OCI-LY1 (cell line): ENCODE measurements at regions not wholly inside any gene's neighbourhood (a gene's known extent, or its start where the extent isn't known, plus 50 kb on each side); places are given as distances from the start of the nearest gene placed in this dataset.

Experiments used
- H2AFZ ChIP-seq: fragments of 200-600 bp; sonication (generic), shearing (Covaris generic); 2 replicates; pipeline ENCODE4 v1.6.0; 2014; ENCODE audit warnings: antibody characterized with exemption, mild to moderate bottlenecking, low read length
- H3F3A ChIP-seq: fragments of 200-600 bp; sonication (generic), shearing (Covaris generic); 2 replicates; pipeline ENCODE4 v1.6.0; 2014; ENCODE audit warnings: mild to moderate bottlenecking, antibody characterized with exemption, low read length, moderate library complexity; ENCODE audit not compliant: insufficient read depth
- H3K27ac ChIP-seq: fragments of 200-600 bp; sonication (generic); 2 replicates; pipeline ENCODE4 v1.5.1; 2014; ENCODE audit warnings: low read length, mixed run types, mild to moderate bottlenecking, low read depth; ENCODE audit not compliant: poor library complexity, severe bottlenecking
- H3K27me3 ChIP-seq: fragments of 200-600 bp; sonication (generic); 2 replicates; pipeline ENCODE4 v1.6.0; 2014; ENCODE audit warnings: antibody characterized with exemption, mild to moderate bottlenecking, low read length, moderate library complexity; ENCODE audit not compliant: insufficient read depth
- H3K36me3 ChIP-seq: fragments of 200-600 bp; sonication (generic); 2 replicates; pipeline ENCODE4 v1.6.1; 2014; ENCODE audit warnings: mild to moderate bottlenecking, antibody characterized with exemption, low read length, moderate library complexity, mixed read lengths; ENCODE audit not compliant: insufficient read depth
- H3K4me1 ChIP-seq: fragments of 200-600 bp; sonication (generic); 2 replicates; pipeline ENCODE4 v1.5.1; 2014; ENCODE audit warnings: mild to moderate bottlenecking, low read length, moderate library complexity; ENCODE audit not compliant: insufficient read depth, severe bottlenecking
- H3K4me2 ChIP-seq: fragments of 200-600 bp; sonication (generic), shearing (Covaris generic); 2 replicates; pipeline ENCODE4 v1.6.1; 2014; ENCODE audit warnings: low read length
- H3K4me3 ChIP-seq: fragments of 200-600 bp; sonication (generic); 2 replicates; pipeline ENCODE4 v1.5.1; 2014; ENCODE audit warnings: low read length, low read depth, mild to moderate bottlenecking, mixed read lengths; ENCODE audit not compliant: poor library complexity, severe bottlenecking
- H3K79me2 ChIP-seq: fragments of 200-600 bp; shearing (Covaris generic); 2 replicates; pipeline ENCODE4 v1.6.1; 2016; ENCODE audit warnings: mixed run types, low read length, mixed read lengths; ENCODE audit not compliant: insufficient read depth
- H3K9ac ChIP-seq: fragments of 200-600 bp; sonication (generic), shearing (Covaris generic); 2 replicates; pipeline ENCODE4 v1.6.1; 2014; ENCODE audit warnings: mild to moderate bottlenecking, low read length, mixed read lengths
- H3K9me2 ChIP-seq: fragments of 200-600 bp; sonication (generic), shearing (Covaris generic); 2 replicates; pipeline ENCODE4 v1.6.1; 2014; ENCODE audit warnings: low read depth, mild to moderate bottlenecking, low read length, mixed read lengths
- H3K9me3 ChIP-seq: fragments of 200-600 bp; shearing (Covaris generic); 2 replicates; pipeline ENCODE4 v1.6.1; 2014; ENCODE audit warnings: low read length, mixed read lengths
- H4K20me1 ChIP-seq: fragments of 200-600 bp; sonication (generic), shearing (Covaris generic); 2 replicates; pipeline ENCODE4 v1.6.0; 2016; ENCODE audit warnings: mild to moderate bottlenecking, low read length; ENCODE audit not compliant: insufficient read depth
- CTCF ChIP-seq: fragments of 200-600 bp; sonication (generic), shearing (Covaris generic); IDR thresholded peaks from 2 replicates; pipeline ENCODE4 v1.5.1; 2017; ENCODE audit warnings: mild to moderate bottlenecking, antibody characterized with exemption, low read length, moderate library complexity, mixed read lengths
- EZH2 ChIP-seq: fragments of 200-600 bp; sonication (generic), shearing (Covaris generic); IDR thresholded peaks from 2 replicates; pipeline ENCODE4 v1.8.0; 2017; ENCODE audit warnings: borderline replicate concordance, mixed run types, mild to moderate bottlenecking, antibody characterized with exemption, low read length, moderate library complexity, mixed read lengths

GRCh38 chr4:41323179-41323578 is 66.5 kb downstream of the UCHL1 start:
- TF ChIP-seq CTCF, result no peak
- TF ChIP-seq EZH2, result no peak
- H3K27me3 ChIP-seq, result no peaks in the 10 kb centered on the region
- no peaks in the 10 kb centered on the region for H3K4me1 ChIP-seq
- no peaks in the 10 kb centered on the region for H3K9me3 ChIP-seq
- no peaks in the 10 kb centered on the region for H4K20me1 ChIP-seq
- no peaks in the 10 kb centered on the region for H3K79me2 ChIP-seq
- H3K4me2 ChIP-seq, result no peak overlapping the region
- no peak overlapping the region for H3K9ac ChIP-seq
- no peaks in the 10 kb centered on the region for H3K36me3 ChIP-seq
- no peak overlapping the region for H3K4me3 ChIP-seq
- H3K9me2 ChIP-seq, result no peaks in the 10 kb centered on the region
- H2AFZ ChIP-seq, result no peak overlapping the region
- no peaks in the 10 kb centered on the region for H3F3A ChIP-seq
- H3K27ac ChIP-seq, result no peak overlapping the region

GRCh38 chr4:41323706-41324105 is 67.0 kb downstream of the UCHL1 start:
- TF ChIP-seq EZH2, result no peak
- no peak for TF ChIP-seq CTCF
- H2AFZ ChIP-seq, result no peak overlapping the region
- H4K20me1 ChIP-seq, result no peaks in the 10 kb centered on the region
- H3K36me3 ChIP-seq, result no peaks in the 10 kb centered on the region
- H3K27me3 ChIP-seq, result no peaks in the 10 kb centered on the region
- no peak overlapping the region for H3K27ac ChIP-seq
- no peaks in the 10 kb centered on the region for H3K4me1 ChIP-seq
- no peaks in the 10 kb centered on the region for H3K9me3 ChIP-seq
- H3K4me3 ChIP-seq, result no peak overlapping the region
- no peak overlapping the region for H3K9ac ChIP-seq
- H3K79me2 ChIP-seq, result no peaks in the 10 kb centered on the region
- H3K9me2 ChIP-seq, result no peaks in the 10 kb centered on the region
- H3K4me2 ChIP-seq, result no peak overlapping the region
- H3F3A ChIP-seq, result no peaks in the 10 kb centered on the region

- H3K79me2 ChIP-seq, result no peaks in the 10 kb centered on the region
Measured at GRCh38 chr4:41324861-41325260, 68.1 kb downstream of the UCHL1 start.

More at GRCh38 chr4:41324861-41325260, 68.1 kb downstream of the UCHL1 start:
- H3K4me1 ChIP-seq, result no peaks in the 10 kb centered on the region
- H3F3A ChIP-seq, result no peaks in the 10 kb centered on the region
- no peak overlapping the region for H2AFZ ChIP-seq
- no peak overlapping the region for H3K4me2 ChIP-seq
- H3K9me3 ChIP-seq, result no peaks in the 10 kb centered on the region
- no peaks in the 10 kb centered on the region for H4K20me1 ChIP-seq
- no peak overlapping the region for H3K27ac ChIP-seq
- H3K27me3 ChIP-seq, result no peaks in the 10 kb centered on the region
- no peak overlapping the region for H3K4me3 ChIP-seq
- no peak for TF ChIP-seq EZH2
- TF ChIP-seq CTCF, result no peak
- no peaks in the 10 kb centered on the region for H3K36me3 ChIP-seq
- H3K9ac ChIP-seq, result no peak overlapping the region
- H3K9me2 ChIP-seq, result no peaks in the 10 kb centered on the region
